Kidney glomerular epithelial cell (primary cell): ENCODE measurements at regions not wholly inside any gene's neighbourhood (a gene's known extent, or its start where the extent isn't known, plus 50 kb on each side); places are given as distances from the start of the nearest gene placed in this dataset.
A peak's percentile ranks its signal among the peaks of the same experiment; 100 is the strongest.

Source experiments
- DNase-seq: peaks from one replicate; lab custom pipeline; 2025; lab: John Stamatoyannopoulos, UW

- no peak for DNase-seq
Observed at GRCh38 chr11:26186389-26186788, 145.5 kb upstream of the ANO3 start.

- peak; percentile 76 for DNase-seq
Observed at GRCh38 chr11:26187639-26188038, 144.3 kb upstream of the ANO3 start.

GRCh38 chr11:26188554-26188953 lies 143.4 kb upstream of the ANO3 start:
- DNase-seq: no peak

- DNase-seq: no peak
Observed at GRCh38 chr11:26191193-26191592, 140.7 kb upstream of the ANO3 start.

GRCh38 chr11:26193694-26194365 lies 138.1 kb upstream of the ANO3 start:
- no peak for DNase-seq

- DNase-seq: no peak
Observed at GRCh38 chr11:26194881-26195280, 137.0 kb upstream of the ANO3 start.

- DNase-seq: no peak
Observed at GRCh38 chr11:26198532-26199096, 133.3 kb upstream of the ANO3 start.

- DNase-seq: no peak
Observed at GRCh38 chr11:26199331-26200095, 132.4 kb upstream of the ANO3 start.

- no peak for DNase-seq
Observed at GRCh38 chr11:26201411-26201810, 130.5 kb upstream of the ANO3 start.

- DNase-seq: no peak
Observed at GRCh38 chr11:26202754-26203153, 129.2 kb upstream of the ANO3 start.

GRCh38 chr11:26204101-26204500 lies 127.8 kb upstream of the ANO3 start:
- DNase-seq: no peak

- DNase-seq: no peak
Observed at GRCh38 chr11:26204839-26205238, 127.1 kb upstream of the ANO3 start.

- no peak for DNase-seq
Observed at GRCh38 chr11:26219183-26220117, 112.5 kb upstream of the ANO3 start.

- DNase-seq: no peak
Observed at GRCh38 chr11:26225646-26226045, 106.3 kb upstream of the ANO3 start.

- peak; percentile 75 for DNase-seq
Observed at GRCh38 chr11:26227301-26227746, 104.6 kb upstream of the ANO3 start.

- no peak for DNase-seq
Observed at GRCh38 chr11:26227883-26228502, 103.9 kb upstream of the ANO3 start.

- peak; percentile 15 for DNase-seq
Observed at GRCh38 chr11:26228778-26229177, 103.2 kb upstream of the ANO3 start.

- DNase-seq: no peak
Observed at GRCh38 chr11:26229257-26229656, 102.7 kb upstream of the ANO3 start.

GRCh38 chr11:26229981-26230380 lies 101.9 kb upstream of the ANO3 start:
- DNase-seq: no peak

GRCh38 chr11:26231252-26231661 lies 100.7 kb upstream of the ANO3 start:
- peak; percentile 29 for DNase-seq

GRCh38 chr11:26234451-26234850 lies 97.5 kb upstream of the ANO3 start:
- no peak for DNase-seq

- DNase-seq: no peak
Observed at GRCh38 chr11:26243426-26243825, 88.5 kb upstream of the ANO3 start.
